Ishikawa (cell line): ENCODE measurements at regions not wholly inside any gene's neighbourhood (a gene's known extent, or its start where the extent isn't known, plus 50 kb on each side); places are given as distances from the start of the nearest gene placed in this dataset.

Source experiments
- CEBPB ChIP-seq: IDR thresholded peaks from 2 replicates; pipeline ENCODE4 v1.6.1; 2012
- CREB1 ChIP-seq: IDR thresholded peaks from 2 replicates; pipeline ENCODE4 v1.6.1; 2012; ENCODE audit warnings: low read depth
- EGR1 ChIP-seq: IDR thresholded peaks from 2 replicates; pipeline ENCODE4 v1.6.1; 2012
- EP300 ChIP-seq: IDR thresholded peaks from 2 replicates; pipeline ENCODE4 v1.6.1; 2012; ENCODE audit warnings: borderline replicate concordance
- MAX ChIP-seq: IDR thresholded peaks from 2 replicates; pipeline ENCODE4 v1.6.1; 2012
- NFIC ChIP-seq: IDR thresholded peaks from 2 replicates; pipeline ENCODE4 v1.6.1; 2012
- RAD21 ChIP-seq: IDR thresholded peaks from 2 replicates; pipeline ENCODE4 v1.6.1; 2012; ENCODE audit warnings: low read depth
- REST ChIP-seq: IDR thresholded peaks from 2 replicates; pipeline ENCODE4 v1.6.1; 2012; ENCODE audit warnings: low read depth, mild to moderate bottlenecking
- TAF1 ChIP-seq: IDR thresholded peaks from 2 replicates; pipeline ENCODE4 v1.6.1; 2012; ENCODE audit warnings: low read depth, mild to moderate bottlenecking
- TEAD4 ChIP-seq: IDR thresholded peaks from 2 replicates; pipeline ENCODE4 v1.6.1; 2012
- USF1 ChIP-seq: IDR thresholded peaks from 2 replicates; pipeline ENCODE4 v1.6.1; 2012
- YY1 ChIP-seq: IDR thresholded peaks from 2 replicates; pipeline ENCODE4 v1.6.1; 2012; ENCODE audit warnings: low read depth

DNA sequence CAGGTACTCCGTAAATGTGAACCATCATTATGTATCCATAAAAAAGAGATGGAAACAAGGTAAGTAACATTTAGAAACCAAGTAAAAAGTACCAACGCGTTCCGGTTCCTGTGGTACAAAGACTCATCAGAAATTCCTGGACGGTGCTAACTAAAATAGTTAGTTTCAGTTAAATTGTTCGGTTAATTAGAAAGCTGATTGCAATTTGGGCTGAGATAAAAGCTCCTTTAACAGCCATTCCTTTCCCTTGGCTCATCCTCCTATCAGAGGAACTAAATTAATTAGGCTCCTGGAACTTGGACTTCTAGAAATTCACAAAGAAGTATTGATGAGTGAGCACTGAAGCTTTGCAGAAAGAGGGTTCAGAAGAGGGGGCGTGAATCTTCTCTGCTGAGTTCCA lies 63.5 kb downstream of the SOX1 start:
- no peak for TF ChIP-seq CREB1
- no peak for TF ChIP-seq YY1
- TF ChIP-seq TEAD4, result no peak
- no peak for TF ChIP-seq CEBPB
- TF ChIP-seq USF1, result no peak
- no peak for TF ChIP-seq TAF1
- TF ChIP-seq MAX, result no peak
- TF ChIP-seq REST, result no peak
- no peak for TF ChIP-seq EGR1
- no peak for TF ChIP-seq RAD21
- TF ChIP-seq NFIC, result no peak
- no peak for TF ChIP-seq EP300
